ENCODE measurements at regions not wholly inside any gene's neighbourhood (a gene's known extent, or its start where the extent isn't known, plus 50 kb on each side); places are given as distances from the start of the nearest gene placed in this dataset.

DNA sequence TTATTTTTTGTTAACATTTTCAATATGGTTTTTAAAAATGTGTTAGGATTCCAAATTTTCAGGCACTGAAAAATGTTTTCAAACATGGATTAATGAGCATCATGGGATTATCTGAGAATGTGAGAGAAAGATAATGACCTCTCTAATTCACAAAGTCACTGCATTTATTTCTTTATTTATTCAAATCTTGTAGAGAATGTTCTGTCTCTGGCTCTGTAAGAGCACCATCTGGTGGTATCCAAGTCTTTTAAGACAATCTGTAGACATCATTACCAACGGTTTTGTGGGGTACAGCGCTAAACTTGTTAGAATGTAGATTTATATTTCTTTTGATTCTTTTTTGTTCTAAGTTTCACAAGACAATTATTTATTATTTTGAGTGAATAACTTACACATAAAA, 956.0 kb upstream of the NOVA1 start:
- H3K9me3 ChIP-seq = no peaks in the 10 kb centered on the region
- H3K4me3 ChIP-seq = no peak overlapping the region
- 64 to 73% methylated on average over 2 of the region's 2 CpGs for WGBS, 2 donors (ENCODE audit: low coverage in 1 of 2)
- DNase-seq = no peak
- H3K27ac ChIP-seq = no peak overlapping the region
- H3K27me3 ChIP-seq = no peaks in the 10 kb centered on the region
- no peaks in the 10 kb centered on the region for H3K36me3 ChIP-seq
- intact Hi-C loops (cut with DNase I; ENCODE audit: low total_unique reads) (no loop called here), in situ Hi-C loops (cut with MboI; ENCODE audit: low pct_ligation_motif_present in 1 of 4, low pct_unique_long_range_greater_than_20kb in 1 of 4, low sequenced_read_pairs in 3 of 4) (no loop called here)
- no peaks in the 10 kb centered on the region for H3K4me1 ChIP-seq
- TF ChIP-seq POLR2AphosphoS5 (IDR thresholded peaks at IDR 0.05) = no peak

- Histone ChIP-seq H3K4me3 (no peak overlapping the region), H3K36me3 (no peaks in the 10 kb centered on the region), H3K27me3 (no peaks in the 10 kb centered on the region), H3K9me3 (no peaks in the 10 kb centered on the region), H3K4me1 (no peaks in the 10 kb centered on the region), H3K27ac (no peak overlapping the region)
- TF ChIP-seq, protein P1, sequence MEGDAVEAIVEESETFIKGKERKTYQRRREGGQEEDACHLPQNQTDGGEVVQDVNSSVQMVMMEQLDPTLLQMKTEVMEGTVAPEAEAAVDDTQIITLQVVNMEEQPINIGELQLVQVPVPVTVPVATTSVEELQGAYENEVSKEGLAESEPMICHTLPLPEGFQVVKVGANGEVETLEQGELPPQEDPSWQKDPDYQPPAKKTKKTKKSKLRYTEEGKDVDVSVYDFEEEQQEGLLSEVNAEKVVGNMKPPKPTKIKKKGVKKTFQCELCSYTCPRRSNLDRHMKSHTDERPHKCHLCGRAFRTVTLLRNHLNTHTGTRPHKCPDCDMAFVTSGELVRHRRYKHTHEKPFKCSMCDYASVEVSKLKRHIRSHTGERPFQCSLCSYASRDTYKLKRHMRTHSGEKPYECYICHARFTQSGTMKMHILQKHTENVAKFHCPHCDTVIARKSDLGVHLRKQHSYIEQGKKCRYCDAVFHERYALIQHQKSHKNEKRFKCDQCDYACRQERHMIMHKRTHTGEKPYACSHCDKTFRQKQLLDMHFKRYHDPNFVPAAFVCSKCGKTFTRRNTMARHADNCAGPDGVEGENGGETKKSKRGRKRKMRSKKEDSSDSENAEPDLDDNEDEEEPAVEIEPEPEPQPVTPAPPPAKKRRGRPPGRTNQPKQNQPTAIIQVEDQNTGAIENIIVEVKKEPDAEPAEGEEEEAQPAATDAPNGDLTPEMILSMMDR (IDR thresholded peaks at IDR 0.05) = no peak
- TF ChIP-seq POLR2A (IDR thresholded peaks at IDR 0.05) (no peak), EP300 (IDR thresholded peaks at IDR 0.05; ENCODE audit: low read depth) (no peak), POLR2AphosphoS5 (IDR thresholded peaks at IDR 0.05) (no peak)
- in situ Hi-C loops (cut with MboI; ENCODE audit: low pct_ligation_motif_present in 1 of 4, low pct_unique_long_range_greater_than_20kb in 1 of 4, low sequenced_read_pairs in 3 of 4) (no loop called here), intact Hi-C loops (cut with DNase I; ENCODE audit: low total_unique reads) (no loop called here)
- no peak for DNase-seq
- WGBS, 2 donors (ENCODE audit: low coverage in 1 of 2) = 55 to 59% methylated on average over 2 of the region's 2 CpGs
Measured at GRCh38 chr14:27557445-27557844, 959.6 kb upstream of the NOVA1 start.

- Histone ChIP-seq H3K4me3 (no peak overlapping the region), H3K36me3 (no peaks in the 10 kb centered on the region), H3K4me1 (no peaks in the 10 kb centered on the region), H3K27ac (no peak overlapping the region), H3K9me3 (no peaks in the 10 kb centered on the region), H3K27me3 (no peaks in the 10 kb centered on the region)
- DNase-seq = no peak
- intact Hi-C loops (cut with DNase I; ENCODE audit: low total_unique reads) = loop anchor here (5.0 kb wide), 1 partner anchor 1668 kb away; no protein-coding TSS in a partner anchor
- no peak for TF ChIP-seq EP300 (IDR thresholded peaks at IDR 0.05; ENCODE audit: low read depth)
- TF ChIP-seq POLR2AphosphoS5 (IDR thresholded peaks at IDR 0.05) = no peak
- no peak for TF ChIP-seq POLR2A (IDR thresholded peaks at IDR 0.05)
- TF ChIP-seq, protein P1 (IDR thresholded peaks at IDR 0.05) = no peak
- in situ Hi-C loops (cut with MboI; ENCODE audit: low pct_ligation_motif_present in 1 of 4, low pct_unique_long_range_greater_than_20kb in 1 of 4, low sequenced_read_pairs in 3 of 4) = no loop called here
Measured at GRCh38 chr14:27559848-27560247, 962.0 kb upstream of the NOVA1 start.

DNA sequence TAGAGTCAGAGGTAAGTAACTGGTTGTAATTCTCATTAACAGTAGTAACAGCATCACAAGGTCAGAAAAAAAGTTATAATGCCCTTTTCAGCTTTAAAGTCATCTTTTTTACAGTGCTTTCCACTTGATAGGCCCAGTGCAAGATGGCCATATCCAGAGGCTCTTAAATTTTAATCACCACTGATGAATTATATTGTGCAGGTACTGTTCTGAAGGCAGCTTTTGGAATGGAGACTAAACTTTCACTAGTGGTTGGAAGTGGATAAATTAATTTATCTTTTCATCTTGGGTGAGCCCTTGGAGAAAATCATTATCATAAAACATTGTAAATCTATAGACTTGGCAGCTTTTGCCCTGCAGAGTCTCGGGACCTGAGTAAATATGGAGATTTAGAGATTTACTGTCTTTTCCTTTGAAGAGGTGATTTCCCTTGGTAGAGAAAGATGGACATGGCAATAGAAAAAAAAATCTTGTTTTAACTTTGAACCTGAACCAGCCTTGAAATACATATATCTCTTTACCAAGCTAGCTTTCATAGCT, 969.1 kb upstream of the NOVA1 start:
- no peak for DNase-seq
- no peak overlapping the region for H3K27ac ChIP-seq
- intact Hi-C loops (cut with DNase I; ENCODE audit: low total_unique reads) (no loop called here), in situ Hi-C loops (cut with MboI; ENCODE audit: low pct_ligation_motif_present in 1 of 4, low pct_unique_long_range_greater_than_20kb in 1 of 4, low sequenced_read_pairs in 3 of 4) (no loop called here)
- no peak overlapping the region for H3K4me3 ChIP-seq
- WGBS, 2 donors (ENCODE audit: low coverage in 1 of 2) = 13 to 31% methylated on average over 1 of the region's 1 CpG
- TF ChIP-seq POLR2A (IDR thresholded peaks at IDR 0.05) = no peak
- no peak for TF ChIP-seq POLR2AphosphoS5 (IDR thresholded peaks at IDR 0.05)
- TF ChIP-seq EP300 (IDR thresholded peaks at IDR 0.05; ENCODE audit: low read depth) = no peak
- TF ChIP-seq, protein P1 (IDR thresholded peaks at IDR 0.05) = no peak
- H3K27me3 ChIP-seq = no peaks in the 10 kb centered on the region
- H3K4me1 ChIP-seq = no peaks in the 10 kb centered on the region
- H3K36me3 ChIP-seq = no peaks in the 10 kb centered on the region
- no peaks in the 10 kb centered on the region for H3K9me3 ChIP-seq

GRCh38 chr14:27573018-27573417, 975.2 kb upstream of the NOVA1 start:
- intact Hi-C loops (cut with DNase I; ENCODE audit: low total_unique reads) = no loop called here
- in situ Hi-C loops (cut with MboI; ENCODE audit: low pct_ligation_motif_present in 1 of 4, low pct_unique_long_range_greater_than_20kb in 1 of 4, low sequenced_read_pairs in 3 of 4) = no loop called here
- no peak overlapping the region for H3K27ac ChIP-seq
- H3K4me3 ChIP-seq = no peak overlapping the region
- no peaks in the 10 kb centered on the region for H3K27me3 ChIP-seq
- no peaks in the 10 kb centered on the region for H3K9me3 ChIP-seq
- TF ChIP-seq, protein P1 (IDR thresholded peaks at IDR 0.05) = no peak
- TF ChIP-seq POLR2AphosphoS5 (IDR thresholded peaks at IDR 0.05) (no peak), POLR2A (IDR thresholded peaks at IDR 0.05) (no peak), EP300 (IDR thresholded peaks at IDR 0.05; ENCODE audit: low read depth) (no peak)
- no peaks in the 10 kb centered on the region for H3K4me1 ChIP-seq
- no peaks in the 10 kb centered on the region for H3K36me3 ChIP-seq
- 90% methylated on average over 2 of the region's 2 CpGs; no CpG with 5 or more reads in 1 of the 2 donors for WGBS, 2 donors (ENCODE audit: low coverage in 1 of 2)
- DNase-seq = no peak
